Glutamatergic neuron (in vitro differentiated cells): ENCODE measurements at regions not wholly inside any gene's neighbourhood (a gene's known extent, or its start where the extent isn't known, plus 50 kb on each side); places are given as distances from the start of the nearest gene placed in this dataset.

ENCODE experiments used
- DNase-seq: peaks from one replicate; pipeline ENCODE4 v3.0.0; 2022
- H3K27ac Mint-ChIP-seq: one replicate; pipeline ENCODE4 v1.8.0; 2020; ENCODE audit warnings: mild to moderate bottlenecking, mixed read lengths, inconsistent platforms; ENCODE audit not compliant: unreplicated experiment
- H3K27me3 Mint-ChIP-seq: one replicate; pipeline ENCODE4 v1.8.0; 2020; ENCODE audit warnings: mild to moderate bottlenecking, moderate library complexity, mixed read lengths, inconsistent platforms; ENCODE audit not compliant: unreplicated experiment
- H3K36me3 Mint-ChIP-seq: one replicate; pipeline ENCODE4 v1.8.0; 2020; ENCODE audit warnings: mild to moderate bottlenecking, mixed read lengths, inconsistent platforms; ENCODE audit not compliant: unreplicated experiment
- H3K4me1 Mint-ChIP-seq: one replicate; pipeline ENCODE4 v1.8.0; 2020; ENCODE audit warnings: mild to moderate bottlenecking, low read depth, mixed read lengths, inconsistent platforms; ENCODE audit not compliant: unreplicated experiment
- H3K4me3 Mint-ChIP-seq: one replicate; pipeline ENCODE4 v1.8.0; 2020; ENCODE audit warnings: mild to moderate bottlenecking, mixed read lengths, inconsistent platforms; ENCODE audit not compliant: unreplicated experiment
- H3K9me3 Mint-ChIP-seq: one replicate; pipeline ENCODE4 v1.8.0; 2020; ENCODE audit warnings: mild to moderate bottlenecking, moderate library complexity, mixed read lengths, inconsistent platforms; ENCODE audit not compliant: unreplicated experiment
- CTCF ChIP-seq: fragments of 200-600 bp; sonication (generic); IDR thresholded peaks from one replicate; pipeline ENCODE4 v1.5.0; 2021; ENCODE audit not compliant: partially characterized antibody, unreplicated experiment

GRCh38 chr2:188158337-188159100, 133.2 kb upstream of the GULP1 start:
- no peak for TF ChIP-seq CTCF
- H3K36me3 Mint-ChIP-seq: no peaks in the 10 kb centered on the region

GRCh38 chr2:188159484-188159883, 132.2 kb upstream of the GULP1 start:
- no peak overlapping the region for H3K4me3 Mint-ChIP-seq
- H3K27ac Mint-ChIP-seq: no peak overlapping the region
- no peaks in the 10 kb centered on the region for H3K9me3 Mint-ChIP-seq
- no peak for TF ChIP-seq CTCF
- no peaks in the 10 kb centered on the region for H3K4me1 Mint-ChIP-seq
- H3K27me3 Mint-ChIP-seq: no peaks in the 10 kb centered on the region
- H3K36me3 Mint-ChIP-seq: no peaks in the 10 kb centered on the region
- DNase-seq: no peak

More at GRCh38 chr2:188158337-188159100, 133.2 kb upstream of the GULP1 start:
- no peaks in the 10 kb centered on the region for H3K27me3 Mint-ChIP-seq
- DNase-seq: no peak
- H3K4me1 Mint-ChIP-seq: no peaks in the 10 kb centered on the region
- H3K4me3 Mint-ChIP-seq: no peak overlapping the region
- no peak overlapping the region for H3K27ac Mint-ChIP-seq
- no peaks in the 10 kb centered on the region for H3K9me3 Mint-ChIP-seq

DNA sequence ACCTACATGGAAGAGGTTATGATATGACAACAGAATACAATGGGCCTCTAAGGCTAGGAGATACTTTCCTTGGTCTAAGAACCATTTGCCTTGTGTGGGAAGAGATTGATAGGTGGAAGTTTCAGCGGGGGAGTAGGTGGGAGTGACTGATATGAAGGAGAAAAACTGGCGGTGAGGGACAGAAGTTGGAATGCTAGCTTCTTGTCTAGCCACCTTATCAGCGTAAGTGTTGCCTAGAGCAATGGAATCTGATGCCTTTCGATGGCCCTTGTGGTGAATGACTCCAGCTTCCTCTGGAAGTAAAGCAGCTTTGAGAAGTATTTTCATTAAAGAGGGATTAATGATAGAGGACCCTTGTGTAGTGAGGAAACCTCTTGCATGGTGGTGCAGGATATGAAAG, 121.3 kb upstream of the GULP1 start:
- Mint-ChIP-seq H3K9me3 (peaks cover 3% of the 10 kb centered on the region), H3K4me3 (no peak overlapping the region), H3K4me1 (peaks cover 3% of the 10 kb centered on the region), H3K36me3 (peaks cover 8% of the 10 kb centered on the region), H3K27ac (no peak overlapping the region), H3K27me3 (no peaks in the 10 kb centered on the region)
- no peak for TF ChIP-seq CTCF
- no peak for DNase-seq

- no peak for TF ChIP-seq CTCF
- no peaks in the 10 kb centered on the region for H3K4me1 Mint-ChIP-seq
- H3K27ac Mint-ChIP-seq: no peak overlapping the region
Measured at GRCh38 chr2:188176620-188177019, 115.1 kb upstream of the GULP1 start.

GRCh38 chr2:188181067-188181838, 110.4 kb upstream of the GULP1 start:
- H3K4me3 Mint-ChIP-seq: no peak overlapping the region
- DNase-seq: no peak
- no peaks in the 10 kb centered on the region for H3K27me3 Mint-ChIP-seq
- H3K36me3 Mint-ChIP-seq: no peaks in the 10 kb centered on the region
- no peak for TF ChIP-seq CTCF
- peaks cover 2% of the 10 kb centered on the region for H3K9me3 Mint-ChIP-seq
- no peak overlapping the region for H3K27ac Mint-ChIP-seq
- no peaks in the 10 kb centered on the region for H3K4me1 Mint-ChIP-seq

More at GRCh38 chr2:188176620-188177019, 115.1 kb upstream of the GULP1 start:
- H3K4me3 Mint-ChIP-seq: no peak overlapping the region
- H3K9me3 Mint-ChIP-seq: no peaks in the 10 kb centered on the region
- peaks cover 8% of the 10 kb centered on the region for H3K36me3 Mint-ChIP-seq
- no peak for DNase-seq
- H3K27me3 Mint-ChIP-seq: no peaks in the 10 kb centered on the region
